Endothelial cell of umbilical vein (primary cell): ENCODE measurements at regions not wholly inside any gene's neighbourhood (a gene's known extent, or its start where the extent isn't known, plus 50 kb on each side); places are given as distances from the start of the nearest gene placed in this dataset.

ENCODE experiments used
- BruUV-seq: library from RNA; stranded (reverse); fragments of 400-500 nt; replicated peaks from 2 replicates; lab custom pipeline; 2021; lab: Mats Ljungman, UMichigan
- CTCF ChIA-PET: fragments of 300-600, 350-600 bp; sonication (Branson Sonifier 250); formaldehyde crosslinking; loops from one replicate; lab custom pipeline; 2021; ENCODE audit warnings: antibody characterized with exemption, inconsistent platforms; lab: Charles Lee
- POLR2A ChIA-PET: fragments of 300-600, 350-600 bp; sonication (Branson Sonifier 250); formaldehyde crosslinking; loops from one replicate; lab custom pipeline; 2021; ENCODE audit warnings: antibody characterized with exemption, inconsistent platforms; lab: Charles Lee
- DNase-seq: peaks from one replicate; pipeline ENCODE4 v3.0.0-alpha.2; 2011; ENCODE audit warnings: low read depth, low spot score
- FAIRE-seq: peaks from 2 replicates; lab custom pipeline; 2011; peaks lifted over from hg19 to GRCh38; lab: Jason Lieb, UNC
- H2AFZ ChIP-seq: 2 replicates; pipeline ENCODE4 v1.6.0; 2012; ENCODE audit warnings: low read depth, low read length, control low read depth, inconsistent platforms
- H3K27ac ChIP-seq: 2 replicates; pipeline ENCODE4 v1.5.1; 2011; ENCODE audit warnings: low read depth, mild to moderate bottlenecking, control low read depth, low read length, moderate library complexity; ENCODE audit not compliant: insufficient read depth
- H3K27me3 ChIP-seq, 2 experiments: 2 replicates each; pipeline versions ENCODE4 v1.6.0 to v1.6.1; 2011; ENCODE audit warnings: low read length in 2 of 2, mixed read lengths in 1 of 2; ENCODE audit not compliant: control insufficient read depth in 2 of 2, insufficient read depth in 2 of 2
- H3K36me3 ChIP-seq, 2 experiments: 2 replicates in 1 of 2; 3 replicates in 1 of 2; pipeline ENCODE4 v1.5.1; 2011; ENCODE audit warnings: low read length in 2 of 2, mild to moderate bottlenecking in 1 of 2, moderate library complexity in 1 of 2; ENCODE audit not compliant: control insufficient read depth in 2 of 2, insufficient read depth in 2 of 2; ENCODE audit errors: extremely low read depth in 1 of 2
- H3K4me1 ChIP-seq: 3 replicates; pipeline ENCODE4 v1.5.1; 2011; ENCODE audit warnings: mild to moderate bottlenecking, low read length; ENCODE audit not compliant: control insufficient read depth, insufficient read depth; ENCODE audit errors: extremely low read depth
- H3K4me2 ChIP-seq: 2 replicates; pipeline ENCODE4 v1.6.1; 2011; ENCODE audit warnings: low read length, control low read depth, mixed read lengths; ENCODE audit not compliant: insufficient read depth
- H3K4me3 ChIP-seq, 3 experiments: fragments of 200-600 bp in 1 of 3; sonication (generic), shearing (Covaris generic) in 1 of 3; replicated peaks in 1 of 3; 2 replicates each; pipeline ENCODE4 v1.5.1; 2011 to 2016; ENCODE audit warnings: control low read depth in 3 of 3, low read length in 3 of 3, mild to moderate bottlenecking in 2 of 3, inconsistent platforms in 1 of 3, low read depth in 1 of 3, moderate library complexity in 1 of 3; ENCODE audit not compliant: insufficient read depth in 1 of 3
- H3K79me2 ChIP-seq: 2 replicates; pipeline ENCODE4 v1.6.0; 2012; ENCODE audit warnings: low read length, inconsistent platforms; ENCODE audit not compliant: control insufficient read depth, insufficient read depth
- H3K9ac ChIP-seq: replicated peaks from 2 replicates; pipeline ENCODE3; 2011; ENCODE audit warnings: low read length, control low read depth; ENCODE audit not compliant: insufficient read depth; ENCODE audit errors: extremely low read depth
- H3K9me1 ChIP-seq: replicated peaks from 3 replicates; pipeline ENCODE4 v1.6.0; 2011; ENCODE audit warnings: mild to moderate bottlenecking, low read length; ENCODE audit not compliant: control insufficient read depth, insufficient read depth; ENCODE audit errors: extremely low read depth
- H3K9me3 ChIP-seq: replicated peaks from 2 replicates; pipeline ENCODE4 v1.5.1; 2012; ENCODE audit warnings: low read length, inconsistent platforms; ENCODE audit not compliant: control insufficient read depth, insufficient read depth
- H4K20me1 ChIP-seq: replicated peaks from 2 replicates; pipeline ENCODE3; 2011; ENCODE audit warnings: mild to moderate bottlenecking, low read length; ENCODE audit not compliant: control insufficient read depth, insufficient read depth; ENCODE audit errors: extremely low read depth
- EZH2 ChIP-seq: IDR thresholded peaks from 2 replicates; pipeline ENCODE4 v1.6.1; 2012; ENCODE audit warnings: borderline replicate concordance, low read depth, mild to moderate bottlenecking, moderate library complexity, low read length, inconsistent platforms; ENCODE audit not compliant: severe bottlenecking
- FOS ChIP-seq: IDR thresholded peaks from 2 replicates; pipeline ENCODE4 v1.6.1; 2011; ENCODE audit warnings: mild to moderate bottlenecking, low read length, moderate library complexity, borderline replicate concordance; ENCODE audit not compliant: insufficient read depth
- GATA2 ChIP-seq: IDR thresholded peaks from 2 replicates; pipeline ENCODE4 v1.7.0; 2011; ENCODE audit warnings: low read depth, mild to moderate bottlenecking, moderate library complexity, mixed read lengths, low read length; ENCODE audit not compliant: insufficient read length, insufficient read depth
- JUN ChIP-seq: IDR thresholded peaks from 2 replicates; pipeline ENCODE4 v1.6.1; 2011; ENCODE audit warnings: borderline replicate concordance, low read depth; ENCODE audit not compliant: insufficient read length, insufficient read depth
- MYC ChIP-seq: IDR thresholded peaks from one replicate; pipeline ENCODE4 v1.6.1; 2011; ENCODE audit warnings: mild to moderate bottlenecking, low read depth, low read length
- POLR2A ChIP-seq: IDR thresholded peaks from 2 replicates; pipeline ENCODE4 v1.6.1; 2012; ENCODE audit warnings: low read depth, mild to moderate bottlenecking, control low read depth, low read length
- POLR2AphosphoS5 ChIP-seq: IDR thresholded peaks from 2 replicates; pipeline ENCODE4 v1.6.1; 2012; ENCODE audit warnings: low read depth, mild to moderate bottlenecking, control low read depth, low read length, moderate library complexity; ENCODE audit not compliant: insufficient read depth
- dilution Hi-C: fragments of 300-500 bp; cut with MboI; formaldehyde crosslinking; loops from one replicate; pipeline ENCODE4 v1.15.0; 2019; ENCODE audit warnings: low sequenced_read_pairs; ENCODE audit not compliant: extremely low pct_ligation_motif_present
- intact Hi-C: fragments of 100-400 bp; cut with micrococcal nuclease; formaldehyde crosslinking; loops from one replicate; pipeline ENCODE4 v1.10.0; 2022
- TF ChIP-seq, protein P1 (sequence below): IDR thresholded peaks from 2 replicates; pipeline ENCODE4 v1.6.1; 2011; ENCODE audit not compliant: insufficient read depth, insufficient read length
- TF ChIP-seq, protein P2 (sequence below), 2 donors: IDR thresholded peaks; 1 replicate in 1 of 2; 2 replicates in 1 of 2; pipeline ENCODE4 v1.5.1; 2011; ENCODE audit warnings: low read length in 2 of 2, mild to moderate bottlenecking in 2 of 2, moderate library complexity in 2 of 2, control low read depth in 1 of 2, inconsistent platforms in 1 of 2, low read depth in 1 of 2; ENCODE audit not compliant: insufficient read depth in 1 of 2; ENCODE audit errors: extremely low read depth in 1 of 2

GRCh38 chr18:30254331-30254730, 788.2 kb downstream of the DSC3 start:
- Histone ChIP-seq H3K4me2 (no peak overlapping the region), H3K79me2 (no peaks in the 10 kb centered on the region), H2AFZ (no peak overlapping the region), H3K4me3 (no peak overlapping the region), H4K20me1 (no peaks in the 10 kb centered on the region), H3K36me3 (no peaks in the 10 kb centered on the region), H3K27me3 (no peaks in the 10 kb centered on the region), H3K9me1 (no peaks in the 10 kb centered on the region), H3K9ac (no peak overlapping the region), H3K27ac (no peak overlapping the region), H3K4me1 (no peaks in the 10 kb centered on the region), H3K9me3 (no peaks in the 10 kb centered on the region)
- no TSS peak for BruUV-seq
- FAIRE-seq (no peak), DNase-seq (no peak)
- POLR2A ChIA-PET: no interaction called here
- CTCF ChIA-PET: no interaction called here
- dilution Hi-C loops (no loop called here), intact Hi-C loops (no loop called here)
- no peak for TF ChIP-seq JUN
- TF ChIP-seq FOS: no peak
- TF ChIP-seq EZH2: no peak
- TF ChIP-seq GATA2: no peak
- no peak for TF ChIP-seq MYC
- TF ChIP-seq POLR2A: no peak
- TF ChIP-seq, protein P1, sequence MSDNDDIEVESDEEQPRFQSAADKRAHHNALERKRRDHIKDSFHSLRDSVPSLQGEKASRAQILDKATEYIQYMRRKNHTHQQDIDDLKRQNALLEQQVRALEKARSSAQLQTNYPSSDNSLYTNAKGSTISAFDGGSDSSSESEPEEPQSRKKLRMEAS: no peak
- no peak for TF ChIP-seq POLR2AphosphoS5
- TF ChIP-seq, protein P2, sequence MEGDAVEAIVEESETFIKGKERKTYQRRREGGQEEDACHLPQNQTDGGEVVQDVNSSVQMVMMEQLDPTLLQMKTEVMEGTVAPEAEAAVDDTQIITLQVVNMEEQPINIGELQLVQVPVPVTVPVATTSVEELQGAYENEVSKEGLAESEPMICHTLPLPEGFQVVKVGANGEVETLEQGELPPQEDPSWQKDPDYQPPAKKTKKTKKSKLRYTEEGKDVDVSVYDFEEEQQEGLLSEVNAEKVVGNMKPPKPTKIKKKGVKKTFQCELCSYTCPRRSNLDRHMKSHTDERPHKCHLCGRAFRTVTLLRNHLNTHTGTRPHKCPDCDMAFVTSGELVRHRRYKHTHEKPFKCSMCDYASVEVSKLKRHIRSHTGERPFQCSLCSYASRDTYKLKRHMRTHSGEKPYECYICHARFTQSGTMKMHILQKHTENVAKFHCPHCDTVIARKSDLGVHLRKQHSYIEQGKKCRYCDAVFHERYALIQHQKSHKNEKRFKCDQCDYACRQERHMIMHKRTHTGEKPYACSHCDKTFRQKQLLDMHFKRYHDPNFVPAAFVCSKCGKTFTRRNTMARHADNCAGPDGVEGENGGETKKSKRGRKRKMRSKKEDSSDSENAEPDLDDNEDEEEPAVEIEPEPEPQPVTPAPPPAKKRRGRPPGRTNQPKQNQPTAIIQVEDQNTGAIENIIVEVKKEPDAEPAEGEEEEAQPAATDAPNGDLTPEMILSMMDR (IDR thresholded peaks at IDR 0.05; ENCODE audit: extremely low read depth in 1 of 2, insufficient read depth in 1 of 2, low read depth in 1 of 2, low read length in 2 of 2): no peak
